K562 (cell line): ENCODE measurements at regions not wholly inside any gene's neighbourhood (a gene's known extent, or its start where the extent isn't known, plus 50 kb on each side); places are given as distances from the start of the nearest gene placed in this dataset.

Source experiments
- ATAC-seq: fragments of 200-7000 bp; cut with Tn5 transposase; 3 replicates; pipeline ENCODE4 v1.9.1; 2020; ENCODE audit warnings: moderate library complexity
- BruUV-seq: library from RNA; stranded (reverse); fragments of 400-500 nt; replicated peaks from 2 replicates; lab custom pipeline; 2021; lab: Mats Ljungman, UMichigan
- CTCF ChIA-PET: fragments of 300-600 bp; formaldehyde crosslinking; extraction: SDS; loops from one replicate; lab custom pipeline; 2021; ENCODE audit warnings: low intra/inter-chr PET ratio; lab: Yijun Ruan, JAX
- POLR2A ChIA-PET: fragments of 300-600, 350-650 bp; sonication (Branson Sonifier 250); formaldehyde crosslinking; extraction: SDS; loops from one replicate; lab custom pipeline; 2021; ENCODE audit warnings: antibody characterized with exemption, inconsistent platforms; lab: Yijun Ruan, JAX
- DNase-seq, 4 experiments: peaks; one replicate each; pipeline versions ENCODE4 v3.0.0 to v3.0.0-alpha.2; 2011 to 2018; ENCODE audit warnings: low spot score in 3 of 4, mixed read lengths in 3 of 4; ENCODE audit errors: extremely low read depth in 1 of 4
- FAIRE-seq: peaks from 2 replicates; lab custom pipeline; 2011; peaks lifted over from hg19 to GRCh38; lab: Jason Lieb, UNC
- H2AFZ ChIP-seq: 2 replicates; pipeline ENCODE4 v1.6.0; 2011; ENCODE audit warnings: low read depth, low read length, control low read depth, inconsistent platforms
- H3K27ac ChIP-seq: fragments of 200-600 bp; 3 replicates; pipeline ENCODE4 v1.8.0; 2011; ENCODE audit warnings: low read depth, mild to moderate bottlenecking, control low read depth, inconsistent platforms, low read length, moderate library complexity, mixed read lengths; ENCODE audit errors: extremely low read depth
- H3K27me3 ChIP-seq, 2 experiments: fragments of 300-600 bp in 1 of 2; 2 replicates in 1 of 2; 3 replicates in 1 of 2; pipeline versions ENCODE4 v1.6.0 to v1.8.0; 2011; ENCODE audit warnings: inconsistent platforms in 2 of 2, low read length in 2 of 2, mild to moderate bottlenecking in 1 of 2, mixed read lengths in 1 of 2, moderate library complexity in 1 of 2; ENCODE audit not compliant: control insufficient read depth in 2 of 2, insufficient read depth in 2 of 2
- H3K36me3 ChIP-seq: fragments of 300-600 bp; 3 replicates; pipeline ENCODE4 v1.8.0; 2011; ENCODE audit warnings: mild to moderate bottlenecking, low read length, inconsistent platforms; ENCODE audit not compliant: control insufficient read depth, insufficient read depth
- H3K4me1 ChIP-seq, 2 experiments: fragments of 200-600 bp in 1 of 2; replicated peaks in 1 of 2; 2 replicates in 1 of 2; 3 replicates in 1 of 2; pipeline versions ENCODE4 v1.5.1 to v1.8.0; 2011; ENCODE audit warnings: inconsistent platforms in 2 of 2, low read length in 2 of 2, mild to moderate bottlenecking in 1 of 2, mixed read lengths in 1 of 2, moderate library complexity in 1 of 2; ENCODE audit not compliant: control insufficient read depth in 2 of 2, insufficient read depth in 2 of 2
- H3K4me2 ChIP-seq: 2 replicates; pipeline ENCODE4 v1.6.1; 2011; ENCODE audit warnings: low read length, control low read depth, inconsistent platforms, mixed read lengths; ENCODE audit not compliant: insufficient read depth
- H3K4me3 ChIP-seq: fragments of 200-600 bp; sonication (generic), shearing (Covaris generic); 2 replicates; pipeline ENCODE4 v1.5.1; 2016; ENCODE audit warnings: control low read depth, inconsistent platforms
- H3K79me2 ChIP-seq: fragments of 200-600 bp; 3 replicates; pipeline ENCODE4 v1.8.0; 2011; ENCODE audit warnings: low read length, inconsistent platforms; ENCODE audit not compliant: control insufficient read depth, insufficient read depth
- H3K9ac ChIP-seq, 2 experiments: 2 replicates each; pipeline versions ENCODE4 v1.6.0 to v1.6.1; 2011; ENCODE audit warnings: low read depth in 2 of 2, low read length in 2 of 2, control low read depth in 1 of 2, inconsistent platforms in 1 of 2, mild to moderate bottlenecking in 1 of 2, mixed read lengths in 1 of 2; ENCODE audit not compliant: insufficient read depth in 1 of 2
- H3K9me1 ChIP-seq: one replicate; pipeline ENCODE4 v1.6.0; 2011; ENCODE audit warnings: inconsistent platforms, mild to moderate bottlenecking, low read length, moderate library complexity; ENCODE audit not compliant: control insufficient read depth, insufficient read depth
- H3K9me3 ChIP-seq: replicated peaks from 2 replicates; pipeline ENCODE4 v1.5.1; 2011; ENCODE audit warnings: low read depth, low read length, inconsistent platforms; ENCODE audit not compliant: control insufficient read depth, insufficient read depth
- H4K20me1 ChIP-seq: replicated peaks from 2 replicates; pipeline ENCODE4 v1.6.1; 2011; ENCODE audit warnings: low read length, inconsistent platforms, mixed read lengths; ENCODE audit not compliant: control insufficient read depth, insufficient read depth
- ADNP ChIP-seq: fragments of 200-800 bp; sonication (Bioruptor generic); IDR thresholded peaks from 2 replicates; pipeline ENCODE4 v1.6.1; 2016; ENCODE audit warnings: missing genetic modification characterization, missing compliant biosample characterization
- CEBPZ ChIP-seq: fragments of 150-350 bp; IDR thresholded peaks from 2 replicates; pipeline ENCODE4 v1.6.1; 2014; ENCODE audit warnings: low read depth, mild to moderate bottlenecking, low read length, borderline replicate concordance
- CHCHD3 ChIP-seq: fragments of 250-450 bp; sonication (Bioruptor Pico); IDR thresholded peaks from 2 replicates; pipeline ENCODE4 v2.1.2; 2022; ENCODE audit warnings: mild to moderate bottlenecking
- COPS2 ChIP-seq: fragments of 450-650 bp; conservative IDR thresholded peaks from 2 replicates; pipeline ENCODE4 v1.6.1; 2016; ENCODE audit warnings: mild to moderate bottlenecking, moderate library complexity
- CREM ChIP-seq: IDR thresholded peaks from 2 replicates; pipeline ENCODE4 v1.6.1; 2014; ENCODE audit warnings: antibody characterized with exemption, low read depth
- GTF2E2 ChIP-seq: fragments of 200-800 bp; sonication (Bioruptor generic); IDR thresholded peaks from 2 replicates; pipeline ENCODE4 v1.6.1; 2016; ENCODE audit warnings: missing genetic modification characterization, missing compliant biosample characterization
- HOXB6 ChIP-seq: fragments of 250-450 bp; sonication (Bioruptor Pico); IDR thresholded peaks from 2 replicates; pipeline ENCODE4 v1.5.1; 2022; ENCODE audit warnings: mild to moderate bottlenecking, borderline replicate concordance
- MEF2A ChIP-seq: IDR thresholded peaks from 2 replicates; pipeline ENCODE4 v1.6.1; 2011; ENCODE audit warnings: low read depth, mild to moderate bottlenecking, low read length, moderate library complexity; ENCODE audit not compliant: control insufficient read depth
- NFE2 ChIP-seq: IDR thresholded peaks from 2 replicates; pipeline ENCODE4 v1.6.1; 2014; ENCODE audit warnings: antibody characterized with exemption, low read depth
- RBM34 ChIP-seq: fragments of 200-400 bp; formaldehyde crosslinking; IDR thresholded peaks from 2 replicates; pipeline ENCODE4 v1.6.1; 2018; ENCODE audit warnings: low read length, borderline replicate concordance; ENCODE audit not compliant: insufficient read depth
- SIN3B ChIP-seq: fragments of 450-650 bp; IDR thresholded peaks from 2 replicates; pipeline ENCODE4 v1.6.1; 2017; ENCODE audit warnings: low read depth, mild to moderate bottlenecking, moderate library complexity
- TAF1 ChIP-seq: IDR thresholded peaks from 2 replicates; pipeline ENCODE4 v1.6.1; 2011; ENCODE audit warnings: mild to moderate bottlenecking, low read length, moderate library complexity; ENCODE audit not compliant: insufficient read depth, control insufficient read depth, severe bottlenecking; ENCODE audit errors: extremely low read depth
- TFAM ChIP-seq: fragments of 250-450 bp; sonication (Bioruptor Pico); conservative IDR thresholded peaks from 2 replicates; pipeline ENCODE4 v1.5.0; 2021; ENCODE audit warnings: mild to moderate bottlenecking, moderate library complexity
- TSC22D4 ChIP-seq: fragments of 450-650 bp; IDR thresholded peaks from 2 replicates; pipeline ENCODE4 v1.6.1; 2016; ENCODE audit warnings: missing genetic modification characterization, missing biosample characterization, control low read depth
- XRCC4 ChIP-seq: IDR thresholded peaks from one replicate; pipeline ENCODE4 v1.6.1; 2011; ENCODE audit not compliant: insufficient read depth, insufficient read length; ENCODE audit errors: extremely low read depth
- ZBTB2 ChIP-seq: fragments of 450-650 bp; IDR thresholded peaks from 2 replicates; pipeline ENCODE4 v1.6.1; 2016; ENCODE audit warnings: antibody characterized with exemption
- ZNF133 ChIP-seq: fragments of 250-450 bp; sonication (Bioruptor Pico); IDR thresholded peaks from 2 replicates; pipeline ENCODE4 v1.4.0; 2020; ENCODE audit warnings: mild to moderate bottlenecking
- ZNF184 ChIP-seq: sonication (generic); formaldehyde crosslinking; IDR thresholded peaks from 2 replicates; pipeline ENCODE4 v1.5.0; 2020; ENCODE audit warnings: missing genetic modification reagents
- ZNF197 ChIP-seq: fragments of 200-800 bp; sonication (Bioruptor generic); IDR thresholded peaks from 2 replicates; pipeline ENCODE4 v1.6.1; 2016; ENCODE audit warnings: low read depth, missing genetic modification characterization, missing compliant biosample characterization
- WGBS: fragments of 100-300 bp; shearing (Covaris generic); methylation state at CpG from one replicate; pipeline ENCODE4 v1.1.6; 2016; ENCODE audit warnings: low coverage, mixed read lengths; ENCODE audit not compliant: insufficient coverage; ENCODE audit errors: missing lambda C conversion rate; 5-methylcytosine and 5-hydroxymethylcytosine counted together
- in situ Hi-C: fragments of 300-500 bp; cut with MboI; formaldehyde crosslinking; loops from 4 replicates; pipeline ENCODE4 v1.15.0; 2018; ENCODE audit warnings: inconsistent platforms, mixed read lengths
- intact Hi-C: fragments of 100-400 bp; cut with micrococcal nuclease; formaldehyde crosslinking; loops from 2 replicates; pipeline ENCODE4 v1.14.2; 2022

DNA sequence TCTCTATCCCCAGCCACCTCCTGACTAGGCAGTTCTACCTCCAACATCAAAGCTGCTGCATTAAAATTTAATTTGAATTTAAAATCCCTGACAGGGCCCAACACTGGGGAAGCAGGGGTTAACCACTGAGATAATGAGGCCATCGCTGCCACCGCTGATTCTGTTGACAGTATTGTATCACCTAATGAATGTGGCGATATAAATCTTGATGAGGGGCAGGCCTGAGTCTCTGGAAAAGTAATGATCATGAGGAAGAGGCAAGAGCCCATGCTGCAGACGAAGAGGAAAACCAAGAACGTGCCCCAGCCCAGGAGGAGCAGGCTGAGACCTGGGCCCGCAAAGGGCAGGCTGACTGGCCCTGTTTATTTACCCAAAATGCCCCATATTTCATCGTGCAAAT lies 251.4 kb upstream of the ZFHX3 start:
- intact Hi-C loops (no loop called here), in situ Hi-C loops (no loop called here)
- ChIA-PET POLR2A (no interaction called here), CTCF (no interaction called here)
- no peaks in the 10 kb centered on the region for H3K79me2 ChIP-seq
- H4K20me1 ChIP-seq: no peaks in the 10 kb centered on the region
- H3K27ac ChIP-seq: no peak overlapping the region
- ATAC-seq: no peak
- no peaks in the 10 kb centered on the region for H3K36me3 ChIP-seq
- H3K9me1 ChIP-seq: no peaks in the 10 kb centered on the region
- H3K4me1 ChIP-seq: no peaks in the 10 kb centered on the region
- FAIRE-seq: no peak
- BruUV-seq: no TSS peak
- DNase-seq: no peak
- no peak overlapping the region for H2AFZ ChIP-seq
- 1% methylated on average over 5 of the region's 7 CpGs for WGBS
- TF ChIP-seq ZNF184 (CRISPR knock-in tag) (no peak), HOXB6 (no peak), XRCC4 (no peak), ZNF133 (no peak), ADNP (tag) (no peak), TSC22D4 (tag) (no peak), TFAM (no peak), COPS2 (no peak), NFE2 (no peak), ZNF197 (CRISPR knock-in tag) (no peak), RBM34 (no peak), CEBPZ (no peak), MEF2A (no peak), SIN3B (no peak), CHCHD3 (CRISPR knock-in tag) (no peak), ZBTB2 (no peak), TAF1 (no peak), GTF2E2 (tag) (no peak), CREM (no peak)
- TF ChIP-seq, all 486 proteins: peak for 0
- no peaks in the 10 kb centered on the region for H3K9me3 ChIP-seq
- no peak overlapping the region for H3K9ac ChIP-seq
- no peak overlapping the region for H3K4me3 ChIP-seq
- H3K4me2 ChIP-seq: no peak overlapping the region
- H3K27me3 ChIP-seq: peaks cover 0 to 8% of the 10 kb centered on the region in 2 experiments; a peak in 3 of 5 replicates
